ENCODE measurements at regions not wholly inside any gene's neighbourhood (a gene's known extent, or its start where the extent isn't known, plus 50 kb on each side); places are given as distances from the start of the nearest gene placed in this dataset.

DNA sequence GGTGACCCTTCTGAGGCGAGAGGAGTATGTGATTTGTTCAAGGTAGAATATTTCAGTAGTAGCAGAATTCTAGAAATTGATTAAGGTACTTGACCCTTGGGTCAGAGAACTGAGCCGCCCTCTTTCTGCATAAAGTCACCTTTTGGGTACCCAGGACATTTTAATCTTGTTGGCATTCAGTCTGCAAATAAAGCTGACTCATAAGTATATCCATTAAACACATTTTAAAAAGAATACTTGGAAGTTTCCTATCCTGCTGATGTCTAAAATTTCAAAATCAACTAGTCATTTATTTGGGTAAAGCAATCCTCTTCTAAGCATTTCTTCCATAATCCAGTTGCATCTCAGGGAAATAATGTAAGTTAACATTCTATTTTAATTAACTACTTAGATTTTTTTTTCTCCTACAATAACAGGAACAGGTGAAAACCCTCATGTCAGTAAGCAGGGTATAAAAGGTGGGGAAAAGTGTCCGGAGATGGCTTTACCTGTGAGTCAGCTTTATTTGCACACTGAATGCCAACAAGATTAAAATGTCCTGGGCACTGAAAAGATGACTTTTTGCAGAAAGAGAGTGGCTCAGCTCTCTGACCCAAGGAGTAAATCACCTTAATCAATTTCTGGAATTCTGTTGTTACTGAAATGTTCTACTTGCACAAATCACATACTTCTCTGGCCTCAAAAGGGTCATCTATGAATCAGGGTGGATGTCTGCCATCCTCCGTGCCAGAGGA lies 78.7 kb upstream of the ITGA6 start:
- H3K36me3 ChIP-seq (ENCODE audit: insufficient read depth, low read length): no peaks in the 10 kb centered on the region
- H3K4me2 ChIP-seq (ENCODE audit: insufficient read depth, low read length): no peak overlapping the region
- no peaks in the 10 kb centered on the region for H4K20me1 ChIP-seq (ENCODE audit: insufficient read depth, low read length)
- ATAC-seq (ENCODE audit: insufficient read depth, low read depth): no peak
- no peaks in the 10 kb centered on the region for H3K9me3 ChIP-seq (ENCODE audit: insufficient read depth, low read length, severe bottlenecking)
- DNase-seq: no peak
- H2AFZ ChIP-seq (ENCODE audit: low read depth, low read length): no peak overlapping the region
- H3K9ac ChIP-seq (ENCODE audit: low read depth, low read length): no peak overlapping the region
- H3K27me3 ChIP-seq (ENCODE audit: insufficient read depth, low read length, poor library complexity): no peaks in the 10 kb centered on the region
- no peaks in the 10 kb centered on the region for H3K4me1 ChIP-seq (ENCODE audit: insufficient read depth, low read length)
- no peak overlapping the region for H3K27ac ChIP-seq (ENCODE audit: low read length)
- no peak overlapping the region for H3K4me3 ChIP-seq (ENCODE audit: low read depth in 1 of 2, low read length in 2 of 2)
- H3K79me2 ChIP-seq (ENCODE audit: insufficient read depth, low read length): no peaks in the 10 kb centered on the region
- no peak for TF ChIP-seq EZH2 (IDR thresholded peaks at IDR 0.05; ENCODE audit: borderline replicate concordance, low read depth, low read length, severe bottlenecking)
- TF ChIP-seq, protein P1, sequence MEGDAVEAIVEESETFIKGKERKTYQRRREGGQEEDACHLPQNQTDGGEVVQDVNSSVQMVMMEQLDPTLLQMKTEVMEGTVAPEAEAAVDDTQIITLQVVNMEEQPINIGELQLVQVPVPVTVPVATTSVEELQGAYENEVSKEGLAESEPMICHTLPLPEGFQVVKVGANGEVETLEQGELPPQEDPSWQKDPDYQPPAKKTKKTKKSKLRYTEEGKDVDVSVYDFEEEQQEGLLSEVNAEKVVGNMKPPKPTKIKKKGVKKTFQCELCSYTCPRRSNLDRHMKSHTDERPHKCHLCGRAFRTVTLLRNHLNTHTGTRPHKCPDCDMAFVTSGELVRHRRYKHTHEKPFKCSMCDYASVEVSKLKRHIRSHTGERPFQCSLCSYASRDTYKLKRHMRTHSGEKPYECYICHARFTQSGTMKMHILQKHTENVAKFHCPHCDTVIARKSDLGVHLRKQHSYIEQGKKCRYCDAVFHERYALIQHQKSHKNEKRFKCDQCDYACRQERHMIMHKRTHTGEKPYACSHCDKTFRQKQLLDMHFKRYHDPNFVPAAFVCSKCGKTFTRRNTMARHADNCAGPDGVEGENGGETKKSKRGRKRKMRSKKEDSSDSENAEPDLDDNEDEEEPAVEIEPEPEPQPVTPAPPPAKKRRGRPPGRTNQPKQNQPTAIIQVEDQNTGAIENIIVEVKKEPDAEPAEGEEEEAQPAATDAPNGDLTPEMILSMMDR (IDR thresholded peaks at IDR 0.05; ENCODE audit: borderline replicate concordance, extremely low read depth, low read length, poor library complexity, severe bottlenecking): no peak

DNA sequence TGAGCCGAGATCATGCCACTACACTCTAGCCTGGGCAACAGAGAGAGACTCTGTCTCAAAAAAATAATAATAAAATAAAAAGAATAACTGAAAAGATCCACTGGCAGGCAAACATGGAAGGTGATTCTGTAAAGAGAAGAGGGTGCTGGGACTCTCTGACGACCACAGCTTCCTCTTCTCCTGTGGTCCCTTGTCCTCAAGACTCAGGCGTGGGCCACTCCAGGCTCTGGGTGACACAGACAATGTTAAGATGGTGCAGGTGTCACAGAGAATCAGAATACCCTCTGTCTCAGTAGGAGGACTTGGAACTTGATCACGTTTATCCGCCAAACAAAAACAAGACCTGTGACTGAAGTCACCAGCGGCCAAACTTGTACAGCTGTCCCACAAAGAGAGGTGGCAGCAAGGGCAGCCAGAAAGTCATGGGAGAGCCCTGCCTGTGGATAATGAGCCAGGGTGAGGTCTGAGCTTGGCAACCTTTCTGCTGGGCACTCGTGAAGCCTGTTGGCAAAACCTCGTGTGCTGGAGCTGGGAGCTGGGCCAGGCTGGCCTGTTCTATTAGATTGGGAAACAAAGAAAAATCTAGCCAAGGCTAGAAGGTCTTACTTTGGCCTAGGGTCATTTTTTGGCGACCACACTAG lies 76.4 kb upstream of the ITGA6 start:
- DNase-seq (no peak), ATAC-seq (ENCODE audit: insufficient read depth, low read depth) (0 out of 3 replicates have a peak, but pooled peaks have one; percentile 57)
- TF ChIP-seq EZH2 (IDR thresholded peaks at IDR 0.05; ENCODE audit: borderline replicate concordance, low read depth, low read length, severe bottlenecking): no peak
- TF ChIP-seq, protein P1 (IDR thresholded peaks at IDR 0.05; ENCODE audit: borderline replicate concordance, extremely low read depth, low read length, poor library complexity, severe bottlenecking): no peak
- H3K9ac ChIP-seq (ENCODE audit: low read depth, low read length): no peak overlapping the region
- no peaks in the 10 kb centered on the region for H3K4me1 ChIP-seq (ENCODE audit: insufficient read depth, low read length)
- H3K27me3 ChIP-seq (ENCODE audit: insufficient read depth, low read length, poor library complexity): peaks cover 3% of the 10 kb centered on the region
- H3K4me2 ChIP-seq (ENCODE audit: insufficient read depth, low read length): no peak overlapping the region
- no peaks in the 10 kb centered on the region for H3K36me3 ChIP-seq (ENCODE audit: insufficient read depth, low read length)
- H2AFZ ChIP-seq (ENCODE audit: low read depth, low read length): no peak overlapping the region
- H4K20me1 ChIP-seq (ENCODE audit: insufficient read depth, low read length): no peaks in the 10 kb centered on the region
- no peaks in the 10 kb centered on the region for H3K79me2 ChIP-seq (ENCODE audit: insufficient read depth, low read length)
- no peak overlapping the region for H3K4me3 ChIP-seq (ENCODE audit: low read depth in 1 of 2, low read length in 2 of 2)
- no peaks in the 10 kb centered on the region for H3K9me3 ChIP-seq (ENCODE audit: insufficient read depth, low read length, severe bottlenecking)
- no peak overlapping the region for H3K27ac ChIP-seq (ENCODE audit: low read length)

DNA sequence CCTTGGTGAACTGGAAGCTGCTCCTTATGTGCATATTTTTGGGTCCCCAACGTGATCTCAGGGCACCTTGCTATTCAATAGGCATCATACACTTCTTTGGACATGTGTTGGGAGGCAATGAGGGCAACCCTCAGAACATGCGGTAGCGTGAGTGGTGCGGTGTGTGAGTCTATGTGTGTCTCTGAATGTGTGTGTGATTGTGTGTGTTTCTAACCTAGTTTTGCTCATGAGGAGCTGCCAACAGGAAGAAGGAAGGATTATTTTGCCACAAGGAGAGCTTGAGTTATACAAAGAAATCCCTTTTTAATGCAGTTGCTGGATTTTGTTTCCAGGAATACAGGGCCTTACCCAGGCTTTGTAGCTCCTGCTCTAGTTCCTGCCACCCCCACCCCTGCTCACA lies 75.8 kb upstream of the ITGA6 start:
- Histone ChIP-seq H3K4me2 (ENCODE audit: insufficient read depth, low read length) (no peak overlapping the region), H3K27ac (ENCODE audit: low read length) (no peak overlapping the region), H3K79me2 (ENCODE audit: insufficient read depth, low read length) (no peaks in the 10 kb centered on the region), H3K36me3 (ENCODE audit: insufficient read depth, low read length) (no peaks in the 10 kb centered on the region), H3K9ac (ENCODE audit: low read depth, low read length) (no peak overlapping the region), H3K4me3 (ENCODE audit: low read depth in 1 of 2, low read length in 2 of 2) (no peak overlapping the region), H3K4me1 (ENCODE audit: insufficient read depth, low read length) (no peaks in the 10 kb centered on the region), H4K20me1 (ENCODE audit: insufficient read depth, low read length) (no peaks in the 10 kb centered on the region), H2AFZ (ENCODE audit: low read depth, low read length) (no peak overlapping the region), H3K9me3 (ENCODE audit: insufficient read depth, low read length, severe bottlenecking) (no peaks in the 10 kb centered on the region), H3K27me3 (ENCODE audit: insufficient read depth, low read length, poor library complexity) (peaks cover 3% of the 10 kb centered on the region)
- DNase-seq (no peak), ATAC-seq (ENCODE audit: insufficient read depth, low read depth) (no peak)
- TF ChIP-seq EZH2 (IDR thresholded peaks at IDR 0.05; ENCODE audit: borderline replicate concordance, low read depth, low read length, severe bottlenecking): no peak
- TF ChIP-seq, protein P1 (IDR thresholded peaks at IDR 0.05; ENCODE audit: borderline replicate concordance, extremely low read depth, low read length, poor library complexity, severe bottlenecking): no peak
